ENCODE measurements at regions not wholly inside any gene's neighbourhood (a gene's known extent, or its start where the extent isn't known, plus 50 kb on each side); places are given as distances from the start of the nearest gene placed in this dataset.

DNA sequence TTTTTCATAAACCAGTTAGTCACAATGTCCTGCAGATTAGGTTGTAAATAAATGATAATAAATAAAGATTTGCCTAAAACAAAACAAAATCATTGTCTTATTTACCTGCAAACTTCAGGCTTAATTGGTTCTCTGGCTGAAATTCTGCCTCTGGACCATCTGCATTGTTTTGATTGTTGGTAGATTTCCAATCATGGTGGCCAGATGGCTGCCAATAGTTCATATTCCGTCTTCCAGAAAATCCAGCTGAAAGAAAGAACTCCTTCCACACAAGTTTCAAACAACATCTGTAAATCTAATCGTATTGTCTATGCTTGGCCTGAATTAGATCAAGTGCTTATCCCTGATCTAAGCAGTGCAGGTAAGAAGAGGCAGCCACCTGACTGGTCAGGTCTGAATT lies 771.1 kb upstream of the ZEB2 start:
- H3K18ac ChIP-seq (ENCODE audit: low read depth in 1 of 2, low read length in 2 of 2) = no peak overlapping the region
- H4K8ac ChIP-seq (ENCODE audit: low read length) = no peak overlapping the region
- H4K91ac ChIP-seq (ENCODE audit: low read length) = no peak overlapping the region
- H2AFZ ChIP-seq (ENCODE audit: low read depth, low read length) = peak overlapping the region; percentile 42
- H3K27ac ChIP-seq (ENCODE audit: low read length, poor library complexity, severe bottlenecking) = no peak overlapping the region
- no peak overlapping the region for H2BK15ac ChIP-seq (ENCODE audit: low read depth, poor library complexity, severe bottlenecking)
- H3K9me3 ChIP-seq (ENCODE audit: control insufficient read depth, low read length) = no peaks in the 10 kb centered on the region
- no peaks in the 10 kb centered on the region for H3K4me1 ChIP-seq (ENCODE audit: control insufficient read depth, insufficient read depth, low read depth, low read length)
- no peak overlapping the region for H3K4ac ChIP-seq (ENCODE audit: low read depth in 1 of 2, low read length in 2 of 2)
- 94% methylated on average over 2 of the region's 2 CpGs for WGBS
- no peak for DNase-seq
- H3K79me1 ChIP-seq (replicated peaks; ENCODE audit: low read length, poor library complexity, severe bottlenecking) = no peaks in the 10 kb centered on the region
- H2BK5ac ChIP-seq (ENCODE audit: low read depth, low read length, poor library complexity, severe bottlenecking) = no peak overlapping the region
- no peaks in the 10 kb centered on the region for H3K36me3 ChIP-seq (ENCODE audit: control insufficient read depth in 1 of 2, insufficient read depth in 2 of 2, low read depth in 1 of 2, low read length in 2 of 2)
- no peak overlapping the region for H2BK12ac ChIP-seq (ENCODE audit: low read length in 2 of 2)
- no peak overlapping the region for H3K4me3 ChIP-seq (ENCODE audit: insufficient read depth in 1 of 2, low read depth in 1 of 2, low read length in 2 of 2)
- no peak overlapping the region for H2AK5ac ChIP-seq (ENCODE audit: low read length, severe bottlenecking)
- no peak overlapping the region for H3K9ac ChIP-seq (ENCODE audit: low read length)
- no peak overlapping the region for H3K14ac ChIP-seq (ENCODE audit: low read length in 2 of 2)
- H3K4me2 ChIP-seq (ENCODE audit: low read length, poor library complexity, severe bottlenecking) = no peak overlapping the region
- no peak overlapping the region for H2BK120ac ChIP-seq (ENCODE audit: low read depth, low read length)
- no peaks in the 10 kb centered on the region for H3K27me3 ChIP-seq (ENCODE audit: control insufficient read depth in 1 of 2, insufficient read depth in 1 of 2, low read length in 2 of 2)
- H3K23ac ChIP-seq (ENCODE audit: low read length in 2 of 2) = no peak overlapping the region

DNA sequence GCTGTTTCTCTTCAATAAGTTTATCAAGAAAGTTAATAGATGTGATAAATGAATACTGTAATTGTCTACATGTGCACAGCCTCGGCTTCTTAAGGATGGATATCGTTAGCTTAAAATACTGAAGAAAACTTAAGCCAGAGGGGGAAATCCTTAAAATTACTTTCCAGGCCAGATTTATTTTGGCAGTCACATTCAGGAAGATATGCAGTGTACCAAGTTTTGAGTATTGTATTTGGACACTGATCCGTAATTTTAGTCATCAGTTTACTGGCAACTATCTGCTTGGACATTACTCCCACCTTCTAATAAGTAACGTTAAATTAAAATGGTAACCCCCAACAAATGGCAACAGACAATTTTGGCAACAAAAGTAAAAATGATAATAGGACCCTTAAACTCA lies 770.0 kb upstream of the ZEB2 start:
- H4K91ac ChIP-seq (ENCODE audit: low read length) = no peak overlapping the region
- over 99% methylated on average over 4 of the region's 4 CpGs for WGBS

DNA sequence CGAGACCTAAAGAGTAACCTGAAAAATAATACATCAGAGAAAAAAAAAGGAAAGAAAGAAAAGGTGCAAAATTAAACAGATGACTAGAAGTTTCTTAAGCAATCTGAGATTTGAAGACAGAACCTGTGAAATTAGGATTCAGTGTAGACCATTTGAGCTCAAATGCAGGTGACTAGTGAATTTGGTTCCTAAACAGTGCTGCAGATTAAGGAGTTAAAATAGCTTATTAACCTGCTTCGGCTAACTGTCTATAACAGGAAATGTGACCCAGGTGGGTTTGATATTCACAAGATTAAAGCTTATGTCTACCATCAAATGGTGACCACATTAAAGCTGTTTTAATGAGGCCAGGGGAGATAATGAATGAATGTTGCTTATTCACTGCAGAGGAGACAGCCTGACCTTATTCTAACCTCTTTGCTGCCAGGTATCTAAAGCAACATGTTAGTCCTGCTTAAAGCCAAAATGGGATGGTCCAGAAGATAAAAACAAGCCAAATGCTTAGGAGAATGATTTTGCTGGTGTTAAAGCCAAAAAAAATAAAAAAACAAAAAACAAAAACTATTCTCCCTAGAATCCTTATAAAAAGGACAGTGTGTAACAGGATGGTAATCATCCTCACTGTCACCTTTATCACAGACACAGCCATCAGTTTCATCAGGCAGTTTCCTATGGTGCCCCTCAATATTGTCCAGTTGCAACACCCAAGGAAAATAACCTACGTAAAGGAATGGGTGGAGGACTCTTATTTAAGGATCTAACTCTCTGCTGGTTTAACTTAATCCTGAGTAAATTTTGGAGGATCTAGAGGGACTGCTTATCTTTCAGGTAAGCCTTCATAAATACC lies 769.0 kb upstream of the ZEB2 start:
- Histone ChIP-seq H3K79me1 (replicated peaks; ENCODE audit: low read length, poor library complexity, severe bottlenecking) (no peaks in the 10 kb centered on the region), H3K4me3 (ENCODE audit: insufficient read depth in 1 of 2, low read depth in 1 of 2, low read length in 2 of 2) (no peak overlapping the region), H3K4me1 (ENCODE audit: control insufficient read depth, insufficient read depth, low read depth, low read length) (no peaks in the 10 kb centered on the region), H3K36me3 (ENCODE audit: control insufficient read depth in 1 of 2, insufficient read depth in 2 of 2, low read depth in 1 of 2, low read length in 2 of 2) (no peaks in the 10 kb centered on the region), H3K27me3 (ENCODE audit: control insufficient read depth in 1 of 2, insufficient read depth in 1 of 2, low read length in 2 of 2) (no peaks in the 10 kb centered on the region), H3K14ac (ENCODE audit: low read length in 2 of 2) (no peak overlapping the region), H2BK120ac (ENCODE audit: low read depth, low read length) (no peak overlapping the region), H3K4ac (ENCODE audit: low read depth in 1 of 2, low read length in 2 of 2) (no peak overlapping the region), H4K91ac (ENCODE audit: low read length) (no peak overlapping the region), H3K27ac (ENCODE audit: low read length, poor library complexity, severe bottlenecking) (no peak overlapping the region), H3K9me3 (ENCODE audit: control insufficient read depth, low read length) (no peaks in the 10 kb centered on the region), H3K23ac (ENCODE audit: low read length in 2 of 2) (no peak overlapping the region), H2AFZ (ENCODE audit: low read depth, low read length) (no peak overlapping the region), H3K9ac (ENCODE audit: low read length) (no peak overlapping the region), H3K4me2 (ENCODE audit: low read length, poor library complexity, severe bottlenecking) (no peak overlapping the region), H2AK5ac (ENCODE audit: low read length, severe bottlenecking) (no peak overlapping the region), H2BK15ac (ENCODE audit: low read depth, poor library complexity, severe bottlenecking) (no peak overlapping the region), H4K8ac (ENCODE audit: low read length) (no peak overlapping the region), H3K18ac (ENCODE audit: low read depth in 1 of 2, low read length in 2 of 2) (no peak overlapping the region), H2BK12ac (ENCODE audit: low read length in 2 of 2) (no peak overlapping the region), H2BK5ac (ENCODE audit: low read depth, low read length, poor library complexity, severe bottlenecking) (no peak overlapping the region)
- 97% methylated on average over 2 of the region's 3 CpGs for WGBS
- no peak for DNase-seq

More for the DNA sequence above, 770.0 kb upstream of the ZEB2 start:
- no peaks in the 10 kb centered on the region for H3K79me1 ChIP-seq (replicated peaks; ENCODE audit: low read length, poor library complexity, severe bottlenecking)
- no peak overlapping the region for H2BK12ac ChIP-seq (ENCODE audit: low read length in 2 of 2)
- no peaks in the 10 kb centered on the region for H3K36me3 ChIP-seq (ENCODE audit: control insufficient read depth in 1 of 2, insufficient read depth in 2 of 2, low read depth in 1 of 2, low read length in 2 of 2)
- H3K14ac ChIP-seq (ENCODE audit: low read length in 2 of 2) = no peak overlapping the region
- H3K9ac ChIP-seq (ENCODE audit: low read length) = no peak overlapping the region
- no peaks in the 10 kb centered on the region for H3K27me3 ChIP-seq (ENCODE audit: control insufficient read depth in 1 of 2, insufficient read depth in 1 of 2, low read length in 2 of 2)
- H3K9me3 ChIP-seq (ENCODE audit: control insufficient read depth, low read length) = no peaks in the 10 kb centered on the region
- H4K8ac ChIP-seq (ENCODE audit: low read length) = no peak overlapping the region
- H3K4me3 ChIP-seq (ENCODE audit: insufficient read depth in 1 of 2, low read depth in 1 of 2, low read length in 2 of 2) = no peak overlapping the region
- H3K4ac ChIP-seq (ENCODE audit: low read depth in 1 of 2, low read length in 2 of 2) = no peak overlapping the region
- no peak overlapping the region for H2BK120ac ChIP-seq (ENCODE audit: low read depth, low read length)
- no peak for DNase-seq
- no peak overlapping the region for H2BK15ac ChIP-seq (ENCODE audit: low read depth, poor library complexity, severe bottlenecking)
- no peak overlapping the region for H3K23ac ChIP-seq (ENCODE audit: low read length in 2 of 2)
- no peak overlapping the region for H3K18ac ChIP-seq (ENCODE audit: low read depth in 1 of 2, low read length in 2 of 2)
- no peak overlapping the region for H2AK5ac ChIP-seq (ENCODE audit: low read length, severe bottlenecking)
- no peaks in the 10 kb centered on the region for H3K4me1 ChIP-seq (ENCODE audit: control insufficient read depth, insufficient read depth, low read depth, low read length)
- no peak overlapping the region for H3K27ac ChIP-seq (ENCODE audit: low read length, poor library complexity, severe bottlenecking)
- no peak overlapping the region for H3K4me2 ChIP-seq (ENCODE audit: low read length, poor library complexity, severe bottlenecking)
- H2BK5ac ChIP-seq (ENCODE audit: low read depth, low read length, poor library complexity, severe bottlenecking) = no peak overlapping the region
- H2AFZ ChIP-seq (ENCODE audit: low read depth, low read length) = no peak overlapping the region

DNA sequence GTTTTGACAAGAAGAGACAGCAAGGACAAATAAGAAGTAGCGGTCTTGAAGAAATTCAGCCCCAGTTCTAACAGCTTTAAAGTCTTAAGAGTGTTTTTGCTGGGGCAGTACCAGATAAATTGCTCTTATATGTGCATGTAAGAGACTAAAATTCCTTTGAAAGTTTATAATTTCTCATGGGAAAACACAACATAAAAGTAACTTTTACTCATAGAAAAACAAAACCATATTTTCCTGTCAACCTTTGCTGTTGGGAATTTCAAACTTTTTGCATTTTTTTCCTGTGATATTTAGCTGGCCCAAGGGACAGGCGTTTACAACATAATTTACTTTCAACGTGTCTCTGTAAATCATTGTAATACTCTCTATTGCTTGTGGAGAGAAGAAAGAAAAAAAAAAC lies 767.8 kb upstream of the ZEB2 start:
- H3K14ac ChIP-seq (ENCODE audit: low read length in 2 of 2) = no peak overlapping the region
- no peak overlapping the region for H3K4me2 ChIP-seq (ENCODE audit: low read length, poor library complexity, severe bottlenecking)
- H3K9me3 ChIP-seq (ENCODE audit: control insufficient read depth, low read length) = no peaks in the 10 kb centered on the region
- no peak overlapping the region for H2BK120ac ChIP-seq (ENCODE audit: low read depth, low read length)
- H3K27me3 ChIP-seq (ENCODE audit: control insufficient read depth in 1 of 2, insufficient read depth in 1 of 2, low read length in 2 of 2) = no peaks in the 10 kb centered on the region
- H3K9ac ChIP-seq (ENCODE audit: low read length) = peak overlapping the region; percentile 26
- no peaks in the 10 kb centered on the region for H3K79me1 ChIP-seq (replicated peaks; ENCODE audit: low read length, poor library complexity, severe bottlenecking)
- H2BK15ac ChIP-seq (ENCODE audit: low read depth, poor library complexity, severe bottlenecking) = no peak overlapping the region
- no peak overlapping the region for H2AK5ac ChIP-seq (ENCODE audit: low read length, severe bottlenecking)
- no peak overlapping the region for H3K4ac ChIP-seq (ENCODE audit: low read depth in 1 of 2, low read length in 2 of 2)
- H3K23ac ChIP-seq (ENCODE audit: low read length in 2 of 2) = no peak overlapping the region
- H3K18ac ChIP-seq (ENCODE audit: low read depth in 1 of 2, low read length in 2 of 2) = no peak overlapping the region
- no peak overlapping the region for H3K27ac ChIP-seq (ENCODE audit: low read length, poor library complexity, severe bottlenecking)
- H4K91ac ChIP-seq (ENCODE audit: low read length) = no peak overlapping the region
- peak; percentile 3 for DNase-seq
- no peak overlapping the region for H2BK12ac ChIP-seq (ENCODE audit: low read length in 2 of 2)
- H2BK5ac ChIP-seq (ENCODE audit: low read depth, low read length, poor library complexity, severe bottlenecking) = no peak overlapping the region
- H3K4me3 ChIP-seq (ENCODE audit: insufficient read depth in 1 of 2, low read depth in 1 of 2, low read length in 2 of 2) = no peak overlapping the region
- no peaks in the 10 kb centered on the region for H3K36me3 ChIP-seq (ENCODE audit: control insufficient read depth in 1 of 2, insufficient read depth in 2 of 2, low read depth in 1 of 2, low read length in 2 of 2)
- no peak overlapping the region for H2AFZ ChIP-seq (ENCODE audit: low read depth, low read length)
- no peak overlapping the region for H4K8ac ChIP-seq (ENCODE audit: low read length)
- WGBS = 80% methylated on average over 1 of the region's 3 CpGs
- no peaks in the 10 kb centered on the region for H3K4me1 ChIP-seq (ENCODE audit: control insufficient read depth, insufficient read depth, low read depth, low read length)
